HepG2 (cell line): ENCODE measurements at regions not wholly inside any gene's neighbourhood (a gene's known extent, or its start where the extent isn't known, plus 50 kb on each side); places are given as distances from the start of the nearest gene placed in this dataset.
A peak's percentile ranks its signal among the peaks of the same experiment; 100 is the strongest.

ENCODE experiments used
- ATAC-seq: fragments of 200-7000 bp; cut with Tn5 transposase; 3 replicates; pipeline ENCODE4 v1.9.1; 2020; ENCODE audit warnings: mild to moderate bottlenecking, moderate library complexity
- BruUV-seq: library from RNA; stranded (reverse); fragments of 400-500 nt; replicated peaks from 2 replicates; lab custom pipeline; 2021; lab: Mats Ljungman, UMichigan
- CTCF ChIA-PET: fragments of 300-600 bp; formaldehyde crosslinking; extraction: SDS; loops from one replicate; lab custom pipeline; 2021; ENCODE audit warnings: low total read pairs, inconsistent platforms, low intra/inter-chr PET ratio; lab: Yijun Ruan, JAX
- POLR2A ChIA-PET: fragments of 350-600 bp; sonication (Branson Sonifier 250); formaldehyde crosslinking; loops from one replicate; lab custom pipeline; 2020; ENCODE audit warnings: antibody characterized with exemption, inconsistent platforms; lab: Yijun Ruan, JAX
- DNase-seq: peaks from one replicate; pipeline ENCODE4 v3.0.0-alpha.2; 2015; ENCODE audit warnings: low spot score
- FAIRE-seq: peaks from 3 replicates; lab custom pipeline; 2011; peaks lifted over from hg19 to GRCh38; lab: Jason Lieb, UNC
- H2AFZ ChIP-seq: one replicate; pipeline ENCODE4 v1.6.1; 2011; ENCODE audit warnings: low read length, inconsistent platforms
- H3K27ac ChIP-seq: fragments of 300-600 bp; 3 replicates; pipeline ENCODE4 v1.8.0; 2011; ENCODE audit warnings: mixed run types, mild to moderate bottlenecking, mixed read lengths, low read length, inconsistent platforms; ENCODE audit not compliant: insufficient read depth; ENCODE audit errors: extremely low read length
- H3K27me3 ChIP-seq, 2 experiments: fragments of 200-600 bp in 1 of 2; 2 replicates in 1 of 2; 3 replicates in 1 of 2; pipeline versions ENCODE4 v1.6.0 to v1.8.0; 2011; ENCODE audit warnings: low read length in 2 of 2, mild to moderate bottlenecking in 2 of 2, moderate library complexity in 2 of 2, inconsistent platforms in 1 of 2; ENCODE audit not compliant: insufficient read depth in 2 of 2, control insufficient read depth in 1 of 2
- H3K36me3 ChIP-seq, 2 experiments: fragments of 200-600 bp in 1 of 2; replicated peaks in 1 of 2; 2 replicates in 1 of 2; 3 replicates in 1 of 2; pipeline versions ENCODE4 v1.5.1 to v1.8.0; 2011; ENCODE audit warnings: low read length in 2 of 2, inconsistent platforms in 1 of 2; ENCODE audit not compliant: insufficient read depth in 2 of 2, control insufficient read depth in 1 of 2
- H3K4me1 ChIP-seq: 2 replicates; pipeline ENCODE4 v1.5.1; 2012; ENCODE audit warnings: low read length, inconsistent platforms; ENCODE audit not compliant: insufficient read depth
- H3K4me2 ChIP-seq: 2 replicates; pipeline ENCODE4 v1.6.0; 2011; ENCODE audit warnings: low read depth, low read length, inconsistent platforms
- H3K4me3 ChIP-seq, 3 experiments: fragments of 200-600 bp in 1 of 3; sonication (generic), shearing (Covaris generic) in 1 of 3; replicated peaks in 1 of 3; 2 replicates each; pipeline ENCODE4 v1.5.1; 2011 to 2016; ENCODE audit warnings: low read length in 3 of 3, inconsistent platforms in 2 of 3, low read depth in 2 of 3, mild to moderate bottlenecking in 2 of 3, control low read depth in 1 of 3, mixed read lengths in 1 of 3; ENCODE audit not compliant: insufficient read depth in 1 of 3
- H3K79me2 ChIP-seq: one replicate; pipeline ENCODE4 v1.6.1; 2011; ENCODE audit warnings: low read length, inconsistent platforms; ENCODE audit not compliant: insufficient read depth
- H3K9ac ChIP-seq: 2 replicates; pipeline ENCODE4 v1.6.0; 2011; ENCODE audit warnings: mild to moderate bottlenecking, low read depth, low read length, inconsistent platforms; ENCODE audit not compliant: insufficient read depth
- H3K9me3 ChIP-seq: 2 replicates; pipeline ENCODE4 v1.5.1; 2012; ENCODE audit warnings: mild to moderate bottlenecking, low read length
- H4K20me1 ChIP-seq: 2 replicates; pipeline ENCODE4 v1.6.0; 2011; ENCODE audit warnings: inconsistent platforms, mild to moderate bottlenecking, low read length, moderate library complexity; ENCODE audit not compliant: insufficient read depth
- BORCS8-MEF2B ChIP-seq: sonication (generic); formaldehyde crosslinking; IDR thresholded peaks from 2 replicates; pipeline ENCODE4 v1.8.0; 2022; ENCODE audit warnings: mild to moderate bottlenecking, missing genetic modification reagents
- CBFB ChIP-seq: sonication (generic); formaldehyde crosslinking; IDR thresholded peaks from 2 replicates; pipeline ENCODE4 v1.4.0; 2020; ENCODE audit warnings: missing genetic modification reagents
- EEA1 ChIP-seq: sonication (generic); formaldehyde crosslinking; IDR thresholded peaks from 2 replicates; pipeline ENCODE4 v1.5.1; 2020; ENCODE audit warnings: mild to moderate bottlenecking, missing genetic modification reagents, borderline replicate concordance
- EHMT2 ChIP-seq: fragments of 200-600 bp; sonication (generic); IDR thresholded peaks from 2 replicates; pipeline ENCODE4 v1.7.0; 2017; ENCODE audit warnings: antibody characterized with exemption, low read depth, low read length, borderline replicate concordance
- FOSL2 ChIP-seq: sonication (generic); formaldehyde crosslinking; IDR thresholded peaks from 2 replicates; pipeline ENCODE4 v1.4.0; 2020; ENCODE audit warnings: missing genetic modification reagents
- MEIS2 ChIP-seq: sonication (generic); formaldehyde crosslinking; IDR thresholded peaks from 2 replicates; pipeline ENCODE4 v1.9.0; 2021; ENCODE audit warnings: mild to moderate bottlenecking, missing genetic modification reagents
- MIER2 ChIP-seq: IDR thresholded peaks from 2 replicates; pipeline ENCODE4 v1.6.1; 2016; ENCODE audit warnings: missing biosample characterization, missing genetic modification reagents
- RARA ChIP-seq: IDR thresholded peaks from 2 replicates; pipeline ENCODE4 v1.6.1; 2016; ENCODE audit warnings: missing genetic modification reagents, missing compliant biosample characterization
- REST ChIP-seq, 2 experiments: IDR thresholded peaks; 2 replicates each; pipeline ENCODE4 v1.6.1; 2011 to 2012; ENCODE audit warnings: low read length in 2 of 2, borderline replicate concordance in 1 of 2, low read depth in 1 of 2, mild to moderate bottlenecking in 1 of 2, moderate library complexity in 1 of 2
- SALL1 ChIP-seq: sonication (generic); formaldehyde crosslinking; IDR thresholded peaks from 2 replicates; pipeline ENCODE4 v1.8.0; 2022; ENCODE audit warnings: mild to moderate bottlenecking, missing genetic modification reagents
- THYN1 ChIP-seq: sonication (generic); formaldehyde crosslinking; IDR thresholded peaks from 2 replicates; pipeline ENCODE4 v1.8.1; 2023; ENCODE audit warnings: low read depth, mild to moderate bottlenecking, moderate library complexity, missing genetic modification reagents, borderline replicate concordance
- TIGD3 ChIP-seq: sonication (generic); formaldehyde crosslinking; IDR thresholded peaks from 2 replicates; pipeline ENCODE4 v1.5.1; 2020; ENCODE audit warnings: mild to moderate bottlenecking, missing genetic modification reagents, borderline replicate concordance
- WIZ ChIP-seq: sonication (generic); formaldehyde crosslinking; IDR thresholded peaks from 2 replicates; pipeline ENCODE4 v1.5.1; 2020; ENCODE audit warnings: mild to moderate bottlenecking, missing genetic modification reagents
- ZBTB42 ChIP-seq: sonication (generic); formaldehyde crosslinking; IDR thresholded peaks from 2 replicates; pipeline ENCODE4 v1.5.0; 2020; ENCODE audit warnings: mild to moderate bottlenecking, missing genetic modification reagents
- ZFP82 ChIP-seq: sonication (generic); formaldehyde crosslinking; IDR thresholded peaks from 2 replicates; pipeline ENCODE4 v1.5.1; 2020; ENCODE audit warnings: mild to moderate bottlenecking, missing genetic modification reagents, borderline replicate concordance
- ZNF333 ChIP-seq: sonication (generic); formaldehyde crosslinking; IDR thresholded peaks from 2 replicates; pipeline ENCODE4 v1.4.0; 2020; ENCODE audit warnings: mild to moderate bottlenecking, missing genetic modification reagents, borderline replicate concordance
- ZNF441 ChIP-seq: sonication (generic); formaldehyde crosslinking; IDR thresholded peaks from 2 replicates; pipeline ENCODE4 v1.7.0; 2021; ENCODE audit warnings: missing genetic modification reagents, borderline replicate concordance
- ZNF557 ChIP-seq: sonication (generic); formaldehyde crosslinking; IDR thresholded peaks from 2 replicates; pipeline ENCODE4 v1.4.0; 2020; ENCODE audit warnings: missing genetic modification reagents
- WGBS: methylation state at CpG from one replicate; pipeline ENCODE4 v1.1.6; 2017; ENCODE audit warnings: low lambda C conversion rate; 5-methylcytosine and 5-hydroxymethylcytosine counted together
- in situ Hi-C: cut with HindIII; loops from 2 replicates; pipeline ENCODE4 v1.10.0; 2017; ENCODE audit warnings: low pct_unique_long_range_greater_than_20kb; ENCODE audit not compliant: extremely low pct_ligation_motif_present
- intact Hi-C: fragments of 100-400 bp; cut with micrococcal nuclease; formaldehyde crosslinking; loops from one replicate; pipeline ENCODE4 v1.10.0; 2022; ENCODE audit not compliant: unreplicated experiment
- TF ChIP-seq, protein P1 (sequence below): sonication (generic); formaldehyde crosslinking; IDR thresholded peaks from 2 replicates; pipeline ENCODE4 v1.4.0; 2020; ENCODE audit warnings: missing genetic modification reagents

DNA sequence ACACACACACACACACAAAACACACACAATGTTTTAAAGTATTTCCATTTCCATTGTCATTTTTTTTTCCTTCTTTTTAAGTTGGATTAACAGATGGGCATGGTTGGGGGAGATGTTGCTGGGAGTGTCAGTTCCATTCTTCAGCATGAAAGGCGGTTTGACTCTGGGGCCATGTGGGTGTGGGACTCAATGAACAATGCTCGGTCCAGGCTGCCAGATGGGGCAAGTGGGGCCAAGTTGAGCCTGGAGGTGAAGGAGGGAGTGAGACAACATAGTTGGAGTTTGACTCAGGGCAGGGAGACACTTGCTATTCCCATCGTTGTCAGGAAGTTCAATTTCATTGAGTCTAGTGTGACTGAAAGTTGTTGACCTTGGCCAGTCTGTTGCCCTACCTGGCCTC is 125.3 kb downstream of the TLE3 start (continued):
- no peak for TF ChIP-seq EEA1 (CRISPR knock-in tag)
- TF ChIP-seq ZNF333 (CRISPR knock-in tag), result no peak
- no peak for TF ChIP-seq THYN1

DNA sequence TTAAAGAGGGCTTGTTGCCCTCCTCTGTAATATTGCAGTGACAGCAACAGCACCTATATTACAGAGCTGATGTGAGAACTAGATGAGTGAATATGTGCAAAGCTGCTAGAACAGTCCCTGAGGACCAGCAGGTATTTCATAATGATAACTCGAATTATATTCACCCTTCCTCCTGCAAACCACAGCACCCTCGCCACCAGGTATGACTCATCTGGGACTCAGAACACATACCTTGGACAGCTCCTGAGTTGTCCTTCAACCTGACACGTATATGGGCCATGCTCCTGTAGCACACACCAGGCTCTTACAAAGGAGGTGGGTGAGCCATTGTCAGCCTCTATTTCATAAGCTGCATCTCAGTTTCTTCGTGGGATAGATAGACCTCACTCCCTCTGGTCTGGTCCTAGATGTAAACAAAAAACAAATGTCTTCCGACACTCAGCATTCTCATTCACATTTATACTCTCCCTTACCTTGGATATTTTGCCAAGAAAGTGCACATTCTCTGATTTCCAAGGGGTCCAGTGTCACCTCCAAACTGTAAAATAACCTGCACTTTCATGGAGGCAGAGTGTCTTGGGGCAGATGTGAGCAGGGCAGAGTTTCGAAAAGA is 124.5 kb downstream of the TLE3 start:
- POLR2A ChIA-PET, result no interaction called here
- ATAC-seq, result peak; percentile 27; the same call in 1 of the 3 replicates
- Histone ChIP-seq H2AFZ (no peak overlapping the region), H3K27me3 (peaks cover 0 to 20% of the 10 kb centered on the region in 2 experiments; a peak in 2 of 5 replicates), H3K4me3 (no peak overlapping the region), H3K9me3 (no peaks in the 10 kb centered on the region), H3K4me2 (no peak overlapping the region), H3K9ac (no peak overlapping the region), H3K4me1 (no peaks in the 10 kb centered on the region), H3K36me3 (no peaks in the 10 kb centered on the region), H4K20me1 (0 out of 2 replicates have a peak, but pooled peaks cover 6% of the 10 kb centered on the region), H3K27ac (no peak overlapping the region), H3K79me2 (no peaks in the 10 kb centered on the region)
- in situ Hi-C loops (no loop called here), intact Hi-C loops (no loop called here)
- 17% methylated on average over 5 of the region's 6 CpGs for WGBS
- DNase-seq, result peak; percentile 23
- CTCF ChIA-PET, result no interaction called here
- FAIRE-seq, result no peak
- no TSS peak for BruUV-seq
- no peak for TF ChIP-seq ZFP82 (CRISPR knock-in tag)
- peak; percentile 92 for TF ChIP-seq EHMT2
- peak; percentile 81 to 95 for TF ChIP-seq REST (IDR thresholded peaks at IDR 0.05; ENCODE audit: borderline replicate concordance in 1 of 2, low read depth in 1 of 2, low read length in 2 of 2)
- no peak for TF ChIP-seq ZBTB42 (CRISPR knock-in tag)
- no peak for TF ChIP-seq TIGD3 (CRISPR knock-in tag)
- TF ChIP-seq, protein P1, sequence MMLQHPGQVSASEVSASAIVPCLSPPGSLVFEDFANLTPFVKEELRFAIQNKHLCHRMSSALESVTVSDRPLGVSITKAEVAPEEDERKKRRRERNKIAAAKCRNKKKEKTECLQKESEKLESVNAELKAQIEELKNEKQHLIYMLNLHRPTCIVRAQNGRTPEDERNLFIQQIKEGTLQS (CRISPR knock-in tag), result 0 out of 2 replicates have a peak, but pooled peaks have one; percentile 43
- TF ChIP-seq BORCS8-MEF2B (CRISPR knock-in tag), result no peak
- TF ChIP-seq CBFB (CRISPR knock-in tag), result no peak
- peak; percentile 97 for TF ChIP-seq MIER2 (CRISPR knock-in tag)
- peak; percentile 34; the same call in 1 of the 2 replicates for TF ChIP-seq MEIS2 (CRISPR knock-in tag)
- TF ChIP-seq ZNF557 (CRISPR knock-in tag), result no peak
- peak; percentile 88 for TF ChIP-seq FOSL2 (CRISPR knock-in tag)
- TF ChIP-seq SALL1, result peak; percentile 27; the same call in 1 of the 2 replicates
- 0 out of 2 replicates have a peak, but pooled peaks have one; percentile 27 for TF ChIP-seq RARA (CRISPR knock-in tag)
- TF ChIP-seq WIZ (CRISPR knock-in tag), result 0 out of 2 replicates have a peak, but pooled peaks have one; percentile 41
- 0 out of 2 replicates have a peak, but pooled peaks have one; percentile 31 for TF ChIP-seq ZNF441
